Neural cell (in vitro differentiated cells): ENCODE measurements at regions not wholly inside any gene's neighbourhood (a gene's known extent, or its start where the extent isn't known, plus 50 kb on each side); places are given as distances from the start of the nearest gene placed in this dataset.

Experiments
- TF ChIP-seq, protein P1 (sequence below): IDR thresholded peaks from 2 replicates; pipeline ENCODE4 v1.6.1; 2012; ENCODE audit warnings: borderline replicate concordance
- TF ChIP-seq, protein P2 (sequence below): fragments of 450-650 bp; IDR thresholded peaks from 2 replicates; pipeline ENCODE4 v1.5.1; 2014; ENCODE audit warnings: antibody characterized with exemption, mild to moderate bottlenecking, moderate library complexity; ENCODE audit not compliant: poor library complexity, severe bottlenecking

DNA sequence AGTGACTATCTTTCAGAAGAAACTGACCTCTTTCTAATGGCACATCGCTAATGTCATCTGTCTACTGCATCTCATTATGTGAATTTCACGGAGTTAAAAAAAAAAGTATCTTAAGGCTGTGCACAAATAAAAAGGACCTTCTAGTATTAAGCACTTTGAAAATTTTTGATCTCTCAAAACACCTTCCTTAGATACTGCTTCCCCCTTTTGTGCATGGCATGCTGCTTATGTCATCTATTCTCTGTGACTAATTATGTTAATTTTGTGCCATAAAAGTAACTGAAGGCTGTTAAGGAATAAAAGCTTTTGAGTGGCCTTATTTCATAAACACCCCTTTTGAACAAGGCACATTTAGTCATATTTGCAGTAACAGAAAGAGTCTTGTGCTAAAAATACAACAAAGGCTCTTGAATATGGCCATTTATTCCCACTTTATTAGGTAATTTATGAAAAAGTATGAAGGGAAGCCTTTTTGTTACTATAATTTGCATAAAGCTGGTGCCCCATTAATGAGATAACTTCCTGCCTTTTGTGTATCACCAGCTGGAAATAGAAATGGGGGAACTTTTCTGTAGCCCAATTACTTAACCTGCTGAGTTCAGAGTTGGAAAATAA, 1412.0 kb upstream of the ZEB2 start:
- TF ChIP-seq, protein P1, sequence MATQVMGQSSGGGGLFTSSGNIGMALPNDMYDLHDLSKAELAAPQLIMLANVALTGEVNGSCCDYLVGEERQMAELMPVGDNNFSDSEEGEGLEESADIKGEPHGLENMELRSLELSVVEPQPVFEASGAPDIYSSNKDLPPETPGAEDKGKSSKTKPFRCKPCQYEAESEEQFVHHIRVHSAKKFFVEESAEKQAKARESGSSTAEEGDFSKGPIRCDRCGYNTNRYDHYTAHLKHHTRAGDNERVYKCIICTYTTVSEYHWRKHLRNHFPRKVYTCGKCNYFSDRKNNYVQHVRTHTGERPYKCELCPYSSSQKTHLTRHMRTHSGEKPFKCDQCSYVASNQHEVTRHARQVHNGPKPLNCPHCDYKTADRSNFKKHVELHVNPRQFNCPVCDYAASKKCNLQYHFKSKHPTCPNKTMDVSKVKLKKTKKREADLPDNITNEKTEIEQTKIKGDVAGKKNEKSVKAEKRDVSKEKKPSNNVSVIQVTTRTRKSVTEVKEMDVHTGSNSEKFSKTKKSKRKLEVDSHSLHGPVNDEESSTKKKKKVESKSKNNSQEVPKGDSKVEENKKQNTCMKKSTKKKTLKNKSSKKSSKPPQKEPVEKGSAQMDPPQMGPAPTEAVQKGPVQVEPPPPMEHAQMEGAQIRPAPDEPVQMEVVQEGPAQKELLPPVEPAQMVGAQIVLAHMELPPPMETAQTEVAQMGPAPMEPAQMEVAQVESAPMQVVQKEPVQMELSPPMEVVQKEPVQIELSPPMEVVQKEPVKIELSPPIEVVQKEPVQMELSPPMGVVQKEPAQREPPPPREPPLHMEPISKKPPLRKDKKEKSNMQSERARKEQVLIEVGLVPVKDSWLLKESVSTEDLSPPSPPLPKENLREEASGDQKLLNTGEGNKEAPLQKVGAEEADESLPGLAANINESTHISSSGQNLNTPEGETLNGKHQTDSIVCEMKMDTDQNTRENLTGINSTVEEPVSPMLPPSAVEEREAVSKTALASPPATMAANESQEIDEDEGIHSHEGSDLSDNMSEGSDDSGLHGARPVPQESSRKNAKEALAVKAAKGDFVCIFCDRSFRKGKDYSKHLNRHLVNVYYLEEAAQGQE: no peak
- TF ChIP-seq, protein P2, sequence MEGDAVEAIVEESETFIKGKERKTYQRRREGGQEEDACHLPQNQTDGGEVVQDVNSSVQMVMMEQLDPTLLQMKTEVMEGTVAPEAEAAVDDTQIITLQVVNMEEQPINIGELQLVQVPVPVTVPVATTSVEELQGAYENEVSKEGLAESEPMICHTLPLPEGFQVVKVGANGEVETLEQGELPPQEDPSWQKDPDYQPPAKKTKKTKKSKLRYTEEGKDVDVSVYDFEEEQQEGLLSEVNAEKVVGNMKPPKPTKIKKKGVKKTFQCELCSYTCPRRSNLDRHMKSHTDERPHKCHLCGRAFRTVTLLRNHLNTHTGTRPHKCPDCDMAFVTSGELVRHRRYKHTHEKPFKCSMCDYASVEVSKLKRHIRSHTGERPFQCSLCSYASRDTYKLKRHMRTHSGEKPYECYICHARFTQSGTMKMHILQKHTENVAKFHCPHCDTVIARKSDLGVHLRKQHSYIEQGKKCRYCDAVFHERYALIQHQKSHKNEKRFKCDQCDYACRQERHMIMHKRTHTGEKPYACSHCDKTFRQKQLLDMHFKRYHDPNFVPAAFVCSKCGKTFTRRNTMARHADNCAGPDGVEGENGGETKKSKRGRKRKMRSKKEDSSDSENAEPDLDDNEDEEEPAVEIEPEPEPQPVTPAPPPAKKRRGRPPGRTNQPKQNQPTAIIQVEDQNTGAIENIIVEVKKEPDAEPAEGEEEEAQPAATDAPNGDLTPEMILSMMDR: no peak
